SJSA1 (cell line): ENCODE measurements at regions not wholly inside any gene's neighbourhood (a gene's known extent, or its start where the extent isn't known, plus 50 kb on each side); places are given as distances from the start of the nearest gene placed in this dataset.

Source experiments
- DNase-seq, 2 experiments: peaks; one replicate each; pipeline ENCODE4 v3.0.0-alpha.2; 2015 to 2020; ENCODE audit warnings: low spot score in 2 of 2, low read depth in 1 of 2
- H3K27ac ChIP-seq: fragments of 250-450 bp; sonication (Bioruptor Pico); 2 replicates; pipeline ENCODE4 v1.5.1; 2020; ENCODE audit warnings: mild to moderate bottlenecking, moderate library complexity
- H3K27me3 ChIP-seq: fragments of 250-450 bp; sonication (Bioruptor Pico); replicated peaks from 2 replicates; pipeline ENCODE4 v1.5.1; 2020; ENCODE audit warnings: mild to moderate bottlenecking, moderate library complexity
- H3K36me3 ChIP-seq: fragments of 250-450 bp; sonication (Bioruptor Pico); 2 replicates; pipeline ENCODE4 v1.5.1; 2020; ENCODE audit warnings: mild to moderate bottlenecking
- H3K4me1 ChIP-seq: fragments of 250-450 bp; sonication (Bioruptor Pico); replicated peaks from 2 replicates; pipeline ENCODE4 v1.6.1; 2021; ENCODE audit warnings: mild to moderate bottlenecking
- H3K4me3 ChIP-seq: fragments of 250-450 bp; sonication (Bioruptor Pico); 2 replicates; pipeline ENCODE4 v1.5.1; 2020; ENCODE audit warnings: mild to moderate bottlenecking
- H3K9me3 ChIP-seq: fragments of 250-450 bp; sonication (Bioruptor Pico); replicated peaks from 2 replicates; pipeline ENCODE4 v1.5.1; 2020; ENCODE audit warnings: mild to moderate bottlenecking

DNA sequence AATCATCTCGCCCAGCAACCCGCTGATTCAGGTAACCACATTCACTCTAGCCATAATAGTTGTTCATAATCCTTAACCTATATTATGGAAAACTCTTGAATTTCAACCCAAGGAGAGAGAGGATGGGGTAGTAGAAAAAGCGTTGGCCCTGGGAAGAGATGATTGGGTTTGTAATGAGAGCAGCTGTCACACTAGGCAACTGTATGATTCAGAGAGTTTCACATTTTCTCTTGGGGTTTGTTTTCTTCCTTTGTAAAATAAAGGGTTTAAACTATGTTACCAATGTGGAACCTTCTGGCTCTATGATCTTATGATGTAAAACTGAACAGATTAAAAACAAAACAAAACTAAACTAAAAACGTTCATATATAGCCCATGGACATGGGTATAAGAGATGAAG lies 705.2 kb upstream of the IGFBP3 start:
- Histone ChIP-seq H3K36me3 (no peaks in the 10 kb centered on the region), H3K4me1 (no peaks in the 10 kb centered on the region), H3K4me3 (no peak overlapping the region), H3K27ac (no peak overlapping the region), H3K27me3 (no peaks in the 10 kb centered on the region), H3K9me3 (no peaks in the 10 kb centered on the region)
- DNase-seq, result no peak

- Histone ChIP-seq H3K27ac (no peak overlapping the region), H3K9me3 (no peaks in the 10 kb centered on the region), H3K4me1 (no peaks in the 10 kb centered on the region), H3K4me3 (no peak overlapping the region), H3K27me3 (no peaks in the 10 kb centered on the region), H3K36me3 (no peaks in the 10 kb centered on the region)
- no peak for DNase-seq
Observed at GRCh38 chr7:46625032-46625431, 704.0 kb upstream of the IGFBP3 start.

GRCh38 chr7:46622251-46622650 lies 701.2 kb upstream of the IGFBP3 start:
- Histone ChIP-seq H3K27me3 (no peaks in the 10 kb centered on the region), H3K27ac (no peak overlapping the region), H3K9me3 (no peaks in the 10 kb centered on the region), H3K4me1 (no peaks in the 10 kb centered on the region), H3K36me3 (no peaks in the 10 kb centered on the region), H3K4me3 (no peak overlapping the region)
- DNase-seq, result no peak

DNA sequence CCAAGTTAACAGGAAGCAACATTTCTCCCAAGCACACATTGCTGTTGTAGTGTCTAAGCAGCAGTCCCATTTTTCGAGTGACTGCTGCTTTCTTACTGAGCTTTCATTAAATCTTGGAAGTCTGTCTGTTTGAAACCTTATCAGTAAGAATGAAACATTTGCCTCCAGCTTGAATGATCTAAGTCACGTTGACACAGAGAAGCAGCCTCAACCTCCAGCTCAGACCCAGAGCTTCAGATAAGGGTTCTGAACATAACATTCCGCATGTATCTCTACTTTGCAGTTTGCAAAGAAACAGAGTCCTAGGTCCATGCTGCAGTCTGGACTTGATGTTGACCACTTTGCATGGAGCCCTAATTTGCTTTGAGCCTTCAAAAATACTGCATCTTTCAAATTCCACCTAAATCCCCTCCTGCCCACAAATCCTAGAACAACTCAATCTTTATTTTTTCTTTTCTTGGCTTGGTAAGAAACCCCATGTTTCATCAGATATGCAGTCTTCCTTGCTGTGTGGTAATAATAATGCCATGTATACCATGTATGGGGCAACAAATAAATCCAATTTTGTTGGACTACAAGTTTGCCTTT lies 698.7 kb upstream of the IGFBP3 start:
- Histone ChIP-seq H3K36me3 (no peaks in the 10 kb centered on the region), H3K27ac (no peak overlapping the region), H3K4me3 (no peak overlapping the region), H3K9me3 (no peaks in the 10 kb centered on the region), H3K4me1 (no peaks in the 10 kb centered on the region), H3K27me3 (no peaks in the 10 kb centered on the region)
- DNase-seq, result no peak

- no peaks in the 10 kb centered on the region for H3K4me1 ChIP-seq
- H3K27me3 ChIP-seq, result no peaks in the 10 kb centered on the region
- H3K36me3 ChIP-seq, result no peaks in the 10 kb centered on the region
- no peak overlapping the region for H3K4me3 ChIP-seq
- no peaks in the 10 kb centered on the region for H3K9me3 ChIP-seq
- no peak for DNase-seq
- no peak overlapping the region for H3K27ac ChIP-seq
Observed at GRCh38 chr7:46616636-46617035, 695.6 kb upstream of the IGFBP3 start.

GRCh38 chr7:46613551-46613950 lies 692.5 kb upstream of the IGFBP3 start:
- DNase-seq, result no peak
- H3K9me3 ChIP-seq, result no peaks in the 10 kb centered on the region
- no peaks in the 10 kb centered on the region for H3K4me1 ChIP-seq
- no peaks in the 10 kb centered on the region for H3K36me3 ChIP-seq
- no peak overlapping the region for H3K27ac ChIP-seq
- no peaks in the 10 kb centered on the region for H3K27me3 ChIP-seq
- no peak overlapping the region for H3K4me3 ChIP-seq

DNA sequence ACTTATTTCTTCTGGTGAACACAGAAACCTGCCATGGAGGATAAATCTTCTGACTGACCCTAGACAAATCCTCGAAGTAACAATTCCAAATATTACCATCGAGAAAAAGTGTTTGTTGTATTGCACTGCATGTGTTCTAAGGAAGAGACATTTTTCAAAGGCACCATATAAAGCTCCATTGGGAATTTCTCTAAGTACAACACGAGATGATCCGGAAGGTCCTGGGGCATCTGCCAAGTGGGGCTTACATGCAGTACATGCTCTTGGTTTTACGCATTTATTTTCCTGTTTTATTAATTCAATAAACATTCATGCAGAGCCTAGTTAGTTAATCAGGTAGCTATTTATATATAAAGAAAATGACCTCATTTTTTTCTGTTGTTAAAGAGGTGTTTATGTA lies 692.0 kb upstream of the IGFBP3 start:
- DNase-seq, result no peak
- Histone ChIP-seq H3K27me3 (no peaks in the 10 kb centered on the region), H3K4me1 (no peaks in the 10 kb centered on the region), H3K36me3 (no peaks in the 10 kb centered on the region), H3K4me3 (no peak overlapping the region), H3K27ac (no peak overlapping the region), H3K9me3 (no peaks in the 10 kb centered on the region)

GRCh38 chr7:46611508-46611907 lies 690.4 kb upstream of the IGFBP3 start:
- no peak for DNase-seq
- Histone ChIP-seq H3K36me3 (no peaks in the 10 kb centered on the region), H3K27me3 (no peaks in the 10 kb centered on the region), H3K27ac (no peak overlapping the region), H3K4me3 (no peak overlapping the region), H3K9me3 (no peaks in the 10 kb centered on the region), H3K4me1 (no peaks in the 10 kb centered on the region)

GRCh38 chr7:46610746-46611145 lies 689.7 kb upstream of the IGFBP3 start:
- Histone ChIP-seq H3K4me3 (no peak overlapping the region), H3K27me3 (no peaks in the 10 kb centered on the region), H3K4me1 (no peaks in the 10 kb centered on the region), H3K9me3 (no peaks in the 10 kb centered on the region), H3K36me3 (no peaks in the 10 kb centered on the region), H3K27ac (no peak overlapping the region)
- no peak for DNase-seq

- Histone ChIP-seq H3K27me3 (no peaks in the 10 kb centered on the region), H3K36me3 (no peaks in the 10 kb centered on the region), H3K4me1 (no peaks in the 10 kb centered on the region), H3K9me3 (no peaks in the 10 kb centered on the region), H3K4me3 (no peak overlapping the region), H3K27ac (no peak overlapping the region)
- no peak for DNase-seq
Observed at GRCh38 chr7:46607176-46607575, 686.1 kb upstream of the IGFBP3 start.

DNA sequence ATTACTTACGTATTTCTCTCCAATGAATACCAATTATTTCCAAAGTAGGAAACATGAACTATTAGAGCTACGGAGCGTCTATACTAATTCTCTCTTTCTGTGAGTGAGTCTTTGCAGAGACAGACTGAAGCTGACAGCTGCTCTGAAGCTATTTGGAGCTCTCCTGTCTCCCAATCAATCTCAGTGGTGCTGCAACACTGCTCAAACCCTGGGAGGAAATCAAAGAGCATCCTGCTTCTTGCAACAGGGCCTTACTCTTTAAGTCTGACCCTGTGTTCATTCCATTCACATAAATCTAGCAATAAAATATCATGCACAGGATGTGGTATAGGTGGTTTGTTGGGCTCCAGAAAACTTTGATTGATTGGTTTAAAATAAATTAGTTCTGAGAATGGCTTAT lies 685.7 kb upstream of the IGFBP3 start:
- no peaks in the 10 kb centered on the region for H3K27me3 ChIP-seq
- no peaks in the 10 kb centered on the region for H3K9me3 ChIP-seq
- no peaks in the 10 kb centered on the region for H3K4me1 ChIP-seq
- H3K27ac ChIP-seq, result no peak overlapping the region
- no peaks in the 10 kb centered on the region for H3K36me3 ChIP-seq
- no peak for DNase-seq
- H3K4me3 ChIP-seq, result no peak overlapping the region

DNA sequence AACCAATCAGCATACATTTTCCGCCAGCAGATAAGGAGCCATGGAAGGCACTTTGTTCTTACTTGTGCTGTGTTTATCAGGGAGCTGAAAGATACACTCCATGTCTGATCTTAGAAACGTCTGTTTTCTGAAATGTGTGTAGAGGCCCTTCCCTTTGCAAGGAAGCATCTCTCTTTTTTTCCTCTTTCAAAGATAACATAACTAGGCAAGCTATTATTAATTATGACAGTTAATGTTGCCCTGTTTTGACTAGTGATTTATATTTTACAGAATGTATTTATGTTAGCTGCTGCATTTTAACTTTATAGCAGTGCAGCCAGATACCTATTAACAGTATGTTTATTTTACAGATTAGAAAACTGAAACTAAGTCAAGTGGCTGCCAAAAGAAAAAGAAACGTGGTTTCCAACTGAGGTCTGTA lies 683.2 kb upstream of the IGFBP3 start:
- Histone ChIP-seq H3K4me1 (no peaks in the 10 kb centered on the region), H3K36me3 (no peaks in the 10 kb centered on the region), H3K27me3 (no peaks in the 10 kb centered on the region), H3K4me3 (no peak overlapping the region), H3K9me3 (no peaks in the 10 kb centered on the region), H3K27ac (no peak overlapping the region)
- DNase-seq, result no peak

GRCh38 chr7:46603780-46604179 lies 682.7 kb upstream of the IGFBP3 start:
- Histone ChIP-seq H3K27me3 (no peaks in the 10 kb centered on the region), H3K27ac (no peak overlapping the region), H3K4me3 (no peak overlapping the region), H3K9me3 (no peaks in the 10 kb centered on the region), H3K4me1 (no peaks in the 10 kb centered on the region), H3K36me3 (no peaks in the 10 kb centered on the region)
- no peak for DNase-seq

- H3K27ac ChIP-seq, result no peak overlapping the region
- H3K9me3 ChIP-seq, result no peaks in the 10 kb centered on the region
- no peak overlapping the region for H3K4me3 ChIP-seq
- H3K36me3 ChIP-seq, result no peaks in the 10 kb centered on the region
- no peaks in the 10 kb centered on the region for H3K4me1 ChIP-seq
- H3K27me3 ChIP-seq, result no peaks in the 10 kb centered on the region
- no peak for DNase-seq
Observed at GRCh38 chr7:46603296-46603752, 682.3 kb upstream of the IGFBP3 start.

- 0 out of 2 replicates have a peak, but pooled peaks cover 2% of the 10 kb centered on the region for H3K9me3 ChIP-seq
- H3K36me3 ChIP-seq, result no peaks in the 10 kb centered on the region
- no peak overlapping the region for H3K27ac ChIP-seq
- H3K4me1 ChIP-seq, result no peaks in the 10 kb centered on the region
- no peak for DNase-seq
- H3K4me3 ChIP-seq, result no peak overlapping the region
- H3K27me3 ChIP-seq, result no peaks in the 10 kb centered on the region
Observed at GRCh38 chr7:46600340-46600739, 679.3 kb upstream of the IGFBP3 start.
